HG03045 (cell line): ENCODE measurements at regions not wholly inside any gene's neighbourhood (a gene's known extent, or its start where the extent isn't known, plus 50 kb on each side); places are given as distances from the start of the nearest gene placed in this dataset.

ENCODE experiments used
- ATAC-seq: cut with Tn5 transposase; IDR thresholded peaks from one replicate; pipeline ENCODE4 v1.9.1; 2021; ENCODE audit warnings: mild to moderate bottlenecking, moderate library complexity; ENCODE audit not compliant: unreplicated experiment

- no peak for ATAC-seq
Measured at GRCh38 chr10:125514206-125515162, 168.5 kb downstream of the TEX36 start.

GRCh38 chr10:125513429-125514182, 169.4 kb downstream of the TEX36 start:
- ATAC-seq: no peak

GRCh38 chr10:125510998-125511397, 172.0 kb downstream of the TEX36 start:
- no peak for ATAC-seq

- no peak for ATAC-seq
Measured at GRCh38 chr10:125505648-125506047, 177.3 kb downstream of the TEX36 start.

GRCh38 chr10:125502276-125502675, 180.7 kb downstream of the TEX36 start:
- no peak for ATAC-seq

- no peak for ATAC-seq
Measured at GRCh38 chr10:125495386-125495785, 187.6 kb downstream of the TEX36 start.

GRCh38 chr10:125494651-125495239, 188.2 kb downstream of the TEX36 start:
- no peak for ATAC-seq

GRCh38 chr10:125491381-125491780, 191.6 kb downstream of the TEX36 start:
- ATAC-seq: no peak

- no peak for ATAC-seq
Measured at GRCh38 chr10:125489731-125490130, 193.2 kb downstream of the TEX36 start.

GRCh38 chr10:125485665-125486064, 197.3 kb downstream of the TEX36 start:
- ATAC-seq: no peak

GRCh38 chr10:125484035-125484732, 198.8 kb downstream of the TEX36 start:
- no peak for ATAC-seq

GRCh38 chr10:125482637-125483036, 200.3 kb downstream of the TEX36 start:
- no peak for ATAC-seq

GRCh38 chr10:125482108-125482507, 200.9 kb downstream of the TEX36 start:
- no peak for ATAC-seq

- no peak for ATAC-seq
Measured at GRCh38 chr10:125479059-125479458, 203.9 kb downstream of the TEX36 start.

- no peak for ATAC-seq
Measured at GRCh38 chr10:125475815-125476214, 207.1 kb downstream of the TEX36 start.

GRCh38 chr10:125473143-125473793, 209.7 kb downstream of the TEX36 start:
- no peak for ATAC-seq

GRCh38 chr10:125472010-125472607, 210.9 kb downstream of the TEX36 start:
- ATAC-seq: no peak

- no peak for ATAC-seq
Measured at GRCh38 chr10:125468278-125468677, 214.7 kb downstream of the TEX36 start.

- ATAC-seq: no peak
Measured at GRCh38 chr10:125466685-125467084, 216.3 kb downstream of the TEX36 start.

- no peak for ATAC-seq
Measured at GRCh38 chr10:125462845-125463244, 220.1 kb downstream of the TEX36 start.
